Uterus (tissue), 3 donors: ENCODE measurements at regions not wholly inside any gene's neighbourhood (a gene's known extent, or its start where the extent isn't known, plus 50 kb on each side); places are given as distances from the start of the nearest gene placed in this dataset.
"Not testable (repeated sequence)": the region's sequence is repeated elsewhere in the genome, so short reads cannot be mapped to it uniquely, and the experiment has no call there.

Source experiments
- DNase-seq, 2 donors: peaks; one replicate each; pipeline ENCODE4 v3.0.0-alpha.2; 2019 to 2020
- H3K27ac ChIP-seq, 2 donors: fragments of 200-600 bp; sonication (generic); 1 replicate in 1 of 2; 2 replicates in 1 of 2; pipeline ENCODE4 v1.5.1; 2016 to 2018
- H3K27me3 ChIP-seq, 2 donors: fragments of 200-600 bp; sonication (generic); one replicate each; pipeline ENCODE4 v1.5.1; 2018 to 2019; ENCODE audit warnings: control low read depth in 1 of 2
- H3K36me3 ChIP-seq, 2 donors: fragments of 200-600 bp; sonication (generic); one replicate each; pipeline ENCODE4 v1.5.1; 2019; ENCODE audit warnings: control low read depth in 1 of 2
- H3K4me1 ChIP-seq, 2 donors: fragments of 200-600 bp; sonication (generic); one replicate each; pipeline ENCODE4 v1.5.1; 2018 to 2019; ENCODE audit warnings: control low read depth in 1 of 2
- H3K4me3 ChIP-seq, 2 donors: fragments of 200-600 bp; sonication (generic); 1 replicate in 1 of 2; 2 replicates in 1 of 2; pipeline ENCODE4 v1.5.1; 2018 to 2019; ENCODE audit warnings: mild to moderate bottlenecking in 1 of 2
- H3K9me3 ChIP-seq, 2 donors: fragments of 200-600 bp; sonication (generic); one replicate each; pipeline ENCODE4 v1.5.1; 2019; ENCODE audit warnings: control low read depth in 1 of 2
- CTCF ChIP-seq, 4 experiments: fragments of 200-600 bp in 2 of 4; fragments of 450-650 bp in 2 of 4; sonication (generic) in 2 of 4; IDR thresholded peaks; one replicate each; pipeline ENCODE4 v1.5.1; 2016 to 2019; ENCODE audit warnings: antibody characterized with exemption in 4 of 4, mild to moderate bottlenecking in 2 of 4, moderate library complexity in 1 of 4
- POLR2A ChIP-seq, 2 donors: fragments of 450-650 bp; IDR thresholded peaks; one replicate each; pipeline ENCODE4 v1.6.1; 2016; ENCODE audit warnings: antibody characterized with exemption in 2 of 2, mild to moderate bottlenecking in 1 of 2, moderate library complexity in 1 of 2
- intact Hi-C: fragments of 100-400 bp; cut with DNase I; formaldehyde crosslinking; loops from one replicate; pipeline ENCODE4 v1.15.1; 2023; ENCODE audit warnings: low total_unique reads
- donor health status: DM: yes; HTN: yes; CAD: no.

GRCh38 chr4:120263618-120264017 is 197.0 kb upstream of the MAD2L1 start:
- Histone ChIP-seq H3K4me1 (no peaks in the 10 kb centered on the region), H3K4me3 (no peak overlapping the region), H3K27ac (no peak overlapping the region), H3K36me3 (no peaks in the 10 kb centered on the region), H3K9me3 (no peaks in the 10 kb centered on the region), H3K27me3 (no peaks in the 10 kb centered on the region)
- no peak for TF ChIP-seq POLR2A (IDR thresholded peaks at IDR 0.05)
- DNase-seq = no peak
- intact Hi-C loops = no loop called here

GRCh38 chr4:120261117-120261516 is 194.5 kb upstream of the MAD2L1 start:
- Histone ChIP-seq H3K4me1 (no peaks in the 10 kb centered on the region), H3K4me3 (no peak overlapping the region), H3K36me3 (no peaks in the 10 kb centered on the region), H3K9me3 (no peaks in the 10 kb centered on the region), H3K27me3 (no peaks in the 10 kb centered on the region), H3K27ac (no peak overlapping the region)
- DNase-seq = no peak
- intact Hi-C loops = no loop called here
- TF ChIP-seq CTCF (IDR thresholded peaks at IDR 0.05) (no peak), POLR2A (IDR thresholded peaks at IDR 0.05) (no peak)

GRCh38 chr4:120256112-120256775 is 189.6 kb upstream of the MAD2L1 start:
- H3K9me3 ChIP-seq, H3K4me1 ChIP-seq, H3K27ac ChIP-seq, H3K4me3 ChIP-seq, H3K36me3 ChIP-seq, DNase-seq, intact Hi-C loops, H3K27me3 ChIP-seq: not testable (repeated sequence)

GRCh38 chr4:120238277-120238973 is 171.8 kb upstream of the MAD2L1 start:
- DNase-seq = no peak
- H3K27ac ChIP-seq = no peak overlapping the region
- H3K4me1 ChIP-seq = no peaks in the 10 kb centered on the region
- no peaks in the 10 kb centered on the region for H3K9me3 ChIP-seq
- H3K4me3 ChIP-seq = no peak overlapping the region
- intact Hi-C loops = no loop called here
- H3K36me3 ChIP-seq = no peaks in the 10 kb centered on the region
- H3K27me3 ChIP-seq = no peaks in the 10 kb centered on the region
- TF ChIP-seq POLR2A (IDR thresholded peaks at IDR 0.05) (no peak), CTCF (IDR thresholded peaks at IDR 0.05) (no peak)

- Histone ChIP-seq H3K4me3 (no peak overlapping the region), H3K36me3 (no peaks in the 10 kb centered on the region), H3K27ac (no peak overlapping the region), H3K9me3 (no peaks in the 10 kb centered on the region), H3K4me1 (no peaks in the 10 kb centered on the region), H3K27me3 (no peaks in the 10 kb centered on the region)
- TF ChIP-seq POLR2A (IDR thresholded peaks at IDR 0.05) (no peak), CTCF (IDR thresholded peaks at IDR 0.05) (no peak)
- intact Hi-C loops = no loop called here
- no peak for DNase-seq
These were observed 170.2 kb upstream of the MAD2L1 start for GRCh38 chr4:120236873-120237272.

GRCh38 chr4:120232050-120232449 is 165.4 kb upstream of the MAD2L1 start:
- no peak for TF ChIP-seq CTCF (IDR thresholded peaks at IDR 0.05)
- no peak for TF ChIP-seq POLR2A (IDR thresholded peaks at IDR 0.05)
- intact Hi-C loops = no loop called here
- H3K4me3 ChIP-seq = no peak overlapping the region

More at GRCh38 chr4:120232050-120232449, 165.4 kb upstream of the MAD2L1 start:
- Histone ChIP-seq H3K27me3 (no peaks in the 10 kb centered on the region), H3K4me1 (no peaks in the 10 kb centered on the region), H3K27ac (no peak overlapping the region), H3K9me3 (no peaks in the 10 kb centered on the region), H3K36me3 (no peaks in the 10 kb centered on the region)
- DNase-seq = no peak
